Lower lobe of right lung (tissue), 2 donors: ENCODE measurements at regions not wholly inside any gene's neighbourhood (a gene's known extent, or its start where the extent isn't known, plus 50 kb on each side); places are given as distances from the start of the nearest gene placed in this dataset.

ENCODE experiments used
- ATAC-seq, 2 donors: fragments of 200-7000 bp; cut with Tn5 transposase; one replicate each; pipeline ENCODE4 v1.9.1; 2020 to 2022; ENCODE audit warnings: mild to moderate bottlenecking in 2 of 2, moderate library complexity in 2 of 2
- DNase-seq: peaks from one replicate; pipeline ENCODE4 v3.0.0-alpha.2; 2020
- H3K27ac ChIP-seq: fragments of 200-600 bp; one replicate; pipeline ENCODE4 v1.8.0; 2022
- H3K27me3 ChIP-seq: fragments of 200-600 bp; one replicate; pipeline ENCODE4 v1.8.0; 2022; ENCODE audit warnings: low read depth
- H3K36me3 ChIP-seq: fragments of 200-600 bp; one replicate; pipeline ENCODE4 v1.8.0; 2022; ENCODE audit warnings: mild to moderate bottlenecking
- H3K4me1 ChIP-seq: fragments of 200-600 bp; one replicate; pipeline ENCODE4 v1.8.0; 2022
- H3K4me3 ChIP-seq: fragments of 200-600 bp; one replicate; pipeline ENCODE4 v1.8.0; 2022; ENCODE audit warnings: mild to moderate bottlenecking
- H3K9me3 ChIP-seq: fragments of 200-600 bp; one replicate; pipeline ENCODE4 v1.8.0; 2022
- CTCF ChIP-seq: fragments of 200-600 bp; IDR thresholded peaks from one replicate; pipeline ENCODE4 v1.8.0; 2022; ENCODE audit warnings: antibody characterized with exemption, mild to moderate bottlenecking
- intact Hi-C: fragments of 100-400 bp; cut with DNase I; formaldehyde crosslinking; loops from one replicate; pipeline ENCODE4 v1.11.0; 2022
- donor health status: DM: no; HTN: yes; CAD: no; lungs with severe emphysema.

GRCh38 chr7:153473185-153473584, 579.0 kb upstream of the DPP6 start:
- Histone ChIP-seq H3K9me3 (no peaks in the 10 kb centered on the region), H3K4me1 (no peaks in the 10 kb centered on the region), H3K4me3 (no peak overlapping the region), H3K27me3 (no peaks in the 10 kb centered on the region), H3K27ac (no peak overlapping the region), H3K36me3 (no peaks in the 10 kb centered on the region)
- intact Hi-C loops: no loop called here
- TF ChIP-seq CTCF: no peak
- ATAC-seq: peak in 1 of 2 donors; percentile 18
- DNase-seq: no peak

GRCh38 chr7:153475239-153475638, 577.0 kb upstream of the DPP6 start:
- Histone ChIP-seq H3K27me3 (no peaks in the 10 kb centered on the region), H3K4me1 (no peaks in the 10 kb centered on the region), H3K36me3 (no peaks in the 10 kb centered on the region), H3K27ac (no peak overlapping the region), H3K9me3 (peaks cover 14% of the 10 kb centered on the region), H3K4me3 (no peak overlapping the region)
- TF ChIP-seq CTCF: no peak
- ATAC-seq (no peak), DNase-seq (no peak)
- intact Hi-C loops: no loop called here

GRCh38 chr7:153476166-153476565, 576.0 kb upstream of the DPP6 start:
- Histone ChIP-seq H3K36me3 (no peaks in the 10 kb centered on the region), H3K4me3 (no peak overlapping the region), H3K4me1 (no peaks in the 10 kb centered on the region), H3K9me3 (peaks cover 20% of the 10 kb centered on the region), H3K27ac (no peak overlapping the region), H3K27me3 (no peaks in the 10 kb centered on the region)
- intact Hi-C loops: no loop called here
- no peak for ATAC-seq
- TF ChIP-seq CTCF: no peak
- no peak for DNase-seq

- H3K4me3 ChIP-seq: no peak overlapping the region
- no peaks in the 10 kb centered on the region for H3K4me1 ChIP-seq
- H3K27ac ChIP-seq: no peak overlapping the region
- H3K36me3 ChIP-seq: no peaks in the 10 kb centered on the region
- ATAC-seq (peak; percentile 42 to 59), DNase-seq (no peak)
- TF ChIP-seq CTCF: no peak
- intact Hi-C loops: no loop called here
- peaks cover 5% of the 10 kb centered on the region for H3K9me3 ChIP-seq
- no peaks in the 10 kb centered on the region for H3K27me3 ChIP-seq
Observed at GRCh38 chr7:153496257-153496656, 555.9 kb upstream of the DPP6 start.

- Histone ChIP-seq H3K36me3 (no peaks in the 10 kb centered on the region), H3K27ac (no peak overlapping the region), H3K27me3 (no peaks in the 10 kb centered on the region), H3K4me1 (no peaks in the 10 kb centered on the region), H3K4me3 (no peak overlapping the region), H3K9me3 (peaks cover 5% of the 10 kb centered on the region)
- intact Hi-C loops: no loop called here
- TF ChIP-seq CTCF: no peak
- DNase-seq: no peak
- ATAC-seq: no peak
Observed at GRCh38 chr7:153503093-153503492, 549.1 kb upstream of the DPP6 start.
